ENCODE measurements at regions not wholly inside any gene's neighbourhood (a gene's known extent, or its start where the extent isn't known, plus 50 kb on each side); places are given as distances from the start of the nearest gene placed in this dataset.

DNA sequence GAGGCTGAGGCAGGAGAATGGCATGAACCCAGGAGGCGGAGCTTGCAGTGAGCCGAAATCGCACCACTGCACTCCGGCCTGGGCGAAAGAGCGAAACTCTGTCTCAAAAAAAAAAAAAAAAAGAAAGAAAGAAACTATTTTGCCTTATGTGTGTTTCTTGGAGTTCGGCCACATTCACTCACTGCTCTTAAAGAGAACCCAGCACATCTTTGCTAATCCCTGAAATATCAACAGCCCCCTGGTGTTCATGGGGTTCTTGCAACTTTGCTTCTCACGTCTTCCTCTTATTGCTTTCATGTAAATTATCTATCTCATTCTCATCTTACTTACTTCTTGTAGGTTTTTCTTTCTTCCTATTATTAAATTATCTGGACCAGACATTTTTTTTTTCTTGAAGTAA is 126.3 kb upstream of the ASTN2 start:
- DNase-seq (ENCODE audit: low read depth): no peak
- no peak overlapping the region for H3K4me3 ChIP-seq (ENCODE audit: low read depth, low read length)
- TF ChIP-seq, protein P1, sequence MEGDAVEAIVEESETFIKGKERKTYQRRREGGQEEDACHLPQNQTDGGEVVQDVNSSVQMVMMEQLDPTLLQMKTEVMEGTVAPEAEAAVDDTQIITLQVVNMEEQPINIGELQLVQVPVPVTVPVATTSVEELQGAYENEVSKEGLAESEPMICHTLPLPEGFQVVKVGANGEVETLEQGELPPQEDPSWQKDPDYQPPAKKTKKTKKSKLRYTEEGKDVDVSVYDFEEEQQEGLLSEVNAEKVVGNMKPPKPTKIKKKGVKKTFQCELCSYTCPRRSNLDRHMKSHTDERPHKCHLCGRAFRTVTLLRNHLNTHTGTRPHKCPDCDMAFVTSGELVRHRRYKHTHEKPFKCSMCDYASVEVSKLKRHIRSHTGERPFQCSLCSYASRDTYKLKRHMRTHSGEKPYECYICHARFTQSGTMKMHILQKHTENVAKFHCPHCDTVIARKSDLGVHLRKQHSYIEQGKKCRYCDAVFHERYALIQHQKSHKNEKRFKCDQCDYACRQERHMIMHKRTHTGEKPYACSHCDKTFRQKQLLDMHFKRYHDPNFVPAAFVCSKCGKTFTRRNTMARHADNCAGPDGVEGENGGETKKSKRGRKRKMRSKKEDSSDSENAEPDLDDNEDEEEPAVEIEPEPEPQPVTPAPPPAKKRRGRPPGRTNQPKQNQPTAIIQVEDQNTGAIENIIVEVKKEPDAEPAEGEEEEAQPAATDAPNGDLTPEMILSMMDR (IDR thresholded peaks at IDR 0.05; ENCODE audit: low read depth, low read length, missing control alignments): no peak

DNA sequence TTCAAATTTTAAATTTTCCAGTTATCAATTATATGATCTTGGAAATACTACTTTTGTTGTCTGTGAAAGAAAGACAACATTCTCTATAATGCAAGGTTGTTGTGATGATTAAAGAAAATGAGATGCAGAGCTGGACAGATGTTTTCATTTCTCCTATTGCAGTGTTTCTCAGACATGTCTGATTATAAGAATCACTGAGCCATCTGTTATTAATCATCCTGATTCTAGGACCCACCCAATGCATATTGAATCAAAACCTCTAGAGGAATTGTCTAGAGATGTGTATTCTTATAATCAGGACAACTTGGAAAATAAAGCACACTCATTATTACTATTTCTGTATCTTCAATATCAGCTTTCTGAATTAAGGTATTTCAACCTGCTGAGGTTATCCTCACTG is 121.1 kb upstream of the ASTN2 start:
- DNase-seq (ENCODE audit: low read depth): no peak
- TF ChIP-seq, protein P1 (IDR thresholded peaks at IDR 0.05; ENCODE audit: low read depth, low read length, missing control alignments): no peak

DNA sequence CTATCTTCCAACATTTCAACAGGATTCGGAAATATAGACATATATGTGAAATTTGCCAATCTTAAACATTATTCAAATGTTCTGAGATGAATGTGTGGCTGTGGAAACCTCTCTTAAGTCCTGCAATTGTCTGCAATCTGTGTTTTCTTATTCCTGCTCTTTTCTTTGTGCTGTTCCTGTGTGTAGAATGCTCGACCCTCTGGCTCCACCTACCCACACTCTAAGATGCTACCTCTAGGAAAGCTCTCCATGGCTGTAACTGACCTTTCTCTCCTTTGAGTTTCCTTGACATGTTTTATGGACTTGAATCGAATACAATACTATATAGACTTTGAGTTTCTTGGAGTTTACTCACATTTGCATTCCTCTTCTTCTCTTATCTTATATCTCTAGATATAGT is 120.6 kb upstream of the ASTN2 start:
- no peak for DNase-seq (ENCODE audit: low read depth)
- TF ChIP-seq, protein P1 (IDR thresholded peaks at IDR 0.05; ENCODE audit: low read depth, low read length, missing control alignments): no peak
- H3K4me3 ChIP-seq (ENCODE audit: low read depth, low read length): no peak overlapping the region

More for the DNA sequence above, 121.1 kb upstream of the ASTN2 start:
- no peak overlapping the region for H3K4me3 ChIP-seq (ENCODE audit: low read depth, low read length)

DNA sequence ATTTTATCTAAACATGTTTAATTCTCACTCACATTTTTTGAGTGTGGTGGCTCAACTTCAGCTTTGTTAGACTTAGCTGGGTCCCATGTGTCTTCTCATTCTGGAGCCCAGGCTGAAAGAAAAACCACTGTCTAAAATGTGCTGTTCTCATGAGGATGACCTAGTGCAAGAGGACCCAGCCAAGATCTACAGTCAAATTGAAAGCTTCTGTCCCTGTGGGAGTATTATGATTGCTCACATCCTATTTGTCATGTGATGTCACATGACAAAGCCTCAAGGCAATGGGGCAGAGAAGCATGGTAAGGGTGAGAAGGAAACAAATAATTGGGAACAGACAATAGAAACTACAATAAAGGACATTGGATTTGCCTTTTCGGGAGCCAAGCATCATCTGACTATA is 113.4 kb upstream of the ASTN2 start:
- no peak overlapping the region for H3K4me3 ChIP-seq (ENCODE audit: low read depth, low read length)
- DNase-seq (ENCODE audit: low read depth): no peak
- TF ChIP-seq, protein P1 (IDR thresholded peaks at IDR 0.05; ENCODE audit: low read depth, low read length, missing control alignments): no peak

DNA sequence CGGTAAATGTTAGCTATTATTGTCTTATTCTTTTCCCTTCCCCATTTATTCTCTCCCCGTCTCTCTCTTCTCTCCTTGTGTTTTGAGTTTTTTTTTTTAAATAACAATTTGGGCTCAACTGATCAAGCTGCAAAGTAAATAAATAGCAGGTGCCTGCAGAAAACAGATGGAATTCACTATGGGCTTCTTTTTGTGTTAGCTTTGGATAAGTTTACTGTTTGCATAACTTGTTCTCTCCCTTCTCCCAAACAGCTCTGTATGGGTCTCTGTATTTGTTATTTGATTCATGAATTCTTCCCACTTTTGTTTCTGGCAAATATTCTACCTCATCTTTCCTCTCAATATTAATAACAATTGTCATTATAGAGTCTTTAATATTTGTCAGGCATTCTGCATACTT is 111.8 kb upstream of the ASTN2 start:
- DNase-seq (ENCODE audit: low read depth): no peak
- no peak overlapping the region for H3K4me3 ChIP-seq (ENCODE audit: low read depth, low read length)
- TF ChIP-seq, protein P1 (IDR thresholded peaks at IDR 0.05; ENCODE audit: low read depth, low read length, missing control alignments): no peak

DNA sequence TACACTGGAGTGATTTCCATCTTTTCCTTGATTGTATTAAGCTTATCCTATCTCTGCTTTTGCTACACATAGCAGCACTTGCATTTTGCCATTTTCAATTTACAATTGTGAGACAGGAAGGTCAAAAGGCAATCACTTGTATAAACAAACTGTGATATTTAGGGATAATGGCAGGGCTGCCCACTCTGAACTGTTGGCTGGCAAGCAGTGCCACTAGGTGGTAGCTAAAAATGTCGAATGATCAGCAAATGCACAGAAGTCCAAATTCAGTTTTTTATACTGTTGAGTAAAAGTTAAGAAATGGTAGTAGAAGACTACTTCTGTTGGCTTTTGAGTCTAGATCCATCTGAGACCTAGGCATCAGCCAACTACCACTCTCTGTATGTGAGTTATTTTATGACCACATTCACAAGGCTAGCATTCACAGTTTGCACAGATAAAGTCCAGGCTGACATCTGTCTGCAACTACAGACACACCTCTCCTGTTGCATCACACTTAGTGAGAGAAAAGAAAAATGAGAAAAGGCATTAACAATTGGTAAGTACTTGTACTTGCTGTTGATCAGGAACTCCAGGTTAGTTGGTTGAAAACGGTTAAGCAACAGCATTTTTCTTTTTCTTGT is 108.8 kb upstream of the ASTN2 start:
- TF ChIP-seq, protein P1 (IDR thresholded peaks at IDR 0.05; ENCODE audit: low read depth, low read length, missing control alignments): no peak
- no peak overlapping the region for H3K4me3 ChIP-seq (ENCODE audit: low read depth, low read length)
- no peak for DNase-seq (ENCODE audit: low read depth)

DNA sequence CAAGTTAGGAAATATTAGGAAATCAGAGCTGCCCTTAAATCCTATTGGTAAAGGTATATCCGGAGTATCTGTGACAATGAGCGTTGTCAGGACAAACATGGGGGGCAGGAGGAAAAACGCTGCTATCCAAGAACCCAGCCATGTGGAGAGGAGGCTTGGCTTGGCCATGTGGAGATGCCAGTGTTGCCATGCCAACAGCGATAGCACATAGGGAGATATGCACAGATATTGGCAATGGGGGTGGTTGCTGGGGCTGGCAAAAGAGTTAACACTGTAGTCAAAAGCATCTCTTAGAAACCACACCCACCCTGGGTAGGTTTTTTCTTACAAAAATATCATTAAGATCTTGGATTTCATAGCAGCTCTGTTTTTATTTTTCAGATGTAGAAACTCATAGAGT is 106.4 kb upstream of the ASTN2 start:
- no peak overlapping the region for H3K4me3 ChIP-seq (ENCODE audit: low read depth, low read length)
- TF ChIP-seq, protein P1 (IDR thresholded peaks at IDR 0.05; ENCODE audit: low read depth, low read length, missing control alignments): no peak
- DNase-seq (ENCODE audit: low read depth): no peak

Measured in GM12864 (cell line).